GM06990 (cell line): ENCODE measurements at regions not wholly inside any gene's neighbourhood (a gene's known extent, or its start where the extent isn't known, plus 50 kb on each side); places are given as distances from the start of the nearest gene placed in this dataset.

Experiments
- DNase-seq: peaks from one replicate; pipeline ENCODE4 v3.0.0-alpha.2; 2011; ENCODE audit not compliant: insufficient read length; ENCODE audit errors: extremely low read depth
- H3K27me3 ChIP-seq: replicated peaks from 2 replicates; pipeline ENCODE4 v1.6.0; 2011; ENCODE audit warnings: low read length; ENCODE audit not compliant: control insufficient read depth, insufficient read depth
- H3K36me3 ChIP-seq: 2 replicates; pipeline ENCODE4 v1.5.1; 2011; ENCODE audit warnings: low read length; ENCODE audit not compliant: control insufficient read depth, insufficient read depth
- H3K4me3 ChIP-seq: replicated peaks from 2 replicates; pipeline ENCODE4 v1.5.1; 2011; ENCODE audit warnings: low read depth, mild to moderate bottlenecking, control low read depth, low read length
- CTCF ChIP-seq: IDR thresholded peaks from 2 replicates; pipeline ENCODE4 v1.5.1; 2011; ENCODE audit warnings: low read length, control low read depth, mild to moderate bottlenecking, inconsistent platforms; ENCODE audit not compliant: insufficient read depth, poor library complexity, severe bottlenecking

- Histone ChIP-seq H3K36me3 (no peaks in the 10 kb centered on the region), H3K4me3 (no peak overlapping the region), H3K27me3 (no peaks in the 10 kb centered on the region)
- no peak for TF ChIP-seq CTCF
- no peak for DNase-seq
These were observed 291.0 kb downstream of the TAF11L14 start for GRCh38 chr5:17925276-17925675.

GRCh38 chr5:17928581-17928981 lies 294.3 kb downstream of the TAF11L14 start:
- no peak for TF ChIP-seq CTCF
- Histone ChIP-seq H3K27me3 (no peaks in the 10 kb centered on the region), H3K4me3 (no peak overlapping the region), H3K36me3 (no peaks in the 10 kb centered on the region)
- no peak for DNase-seq

- no peak for TF ChIP-seq CTCF
- DNase-seq: no peak
- Histone ChIP-seq H3K27me3 (no peaks in the 10 kb centered on the region), H3K36me3 (no peaks in the 10 kb centered on the region), H3K4me3 (no peak overlapping the region)
These were observed 294.9 kb downstream of the TAF11L14 start for GRCh38 chr5:17929171-17929570.

GRCh38 chr5:17930346-17930745 lies 296.1 kb downstream of the TAF11L14 start:
- no peak for DNase-seq
- no peak overlapping the region for H3K4me3 ChIP-seq

GRCh38 chr5:17944046-17944445 lies 309.8 kb downstream of the TAF11L14 start:
- H3K36me3 ChIP-seq: no peaks in the 10 kb centered on the region
- TF ChIP-seq CTCF: no peak
- H3K4me3 ChIP-seq: no peak overlapping the region
- no peaks in the 10 kb centered on the region for H3K27me3 ChIP-seq
- no peak for DNase-seq

More at GRCh38 chr5:17930346-17930745, 296.1 kb downstream of the TAF11L14 start:
- no peaks in the 10 kb centered on the region for H3K27me3 ChIP-seq
- TF ChIP-seq CTCF: no peak
- H3K36me3 ChIP-seq: no peaks in the 10 kb centered on the region

- no peaks in the 10 kb centered on the region for H3K36me3 ChIP-seq
- H3K27me3 ChIP-seq: no peaks in the 10 kb centered on the region
- no peak for TF ChIP-seq CTCF
- H3K4me3 ChIP-seq: no peak overlapping the region
- DNase-seq: no peak
These were observed 312.8 kb downstream of the TAF11L14 start for GRCh38 chr5:17947029-17947428.
